ENCODE measurements at regions not wholly inside any gene's neighbourhood (a gene's known extent, or its start where the extent isn't known, plus 50 kb on each side); places are given as distances from the start of the nearest gene placed in this dataset.

- no peak for TF ChIP-seq POLR2A (IDR thresholded peaks at IDR 0.05; ENCODE audit: low read length)
- TF ChIP-seq GATA1 (IDR thresholded peaks at IDR 0.05; ENCODE audit: low read depth, low read length): no peak
Measured at GRCh38 chr7:41612798-41613197, 90.1 kb downstream of the INHBA start.

All from erythroblast (primary cell).